Activated T-helper 1 cell treated with anti-CD3 and anti-CD28 coated beads, Interleukin-2, amount 50 U/mL, for 16 hours (primary cell): ENCODE measurements at regions not wholly inside any gene's neighbourhood (a gene's known extent, or its start where the extent isn't known, plus 50 kb on each side); places are given as distances from the start of the nearest gene placed in this dataset.

ENCODE experiments used
- DNase-seq, 2 donors: peaks; one replicate each; pipeline ENCODE4 v3.0.0-alpha.2; 2020; ENCODE audit warnings: low read depth in 1 of 2, low spot score in 1 of 2

DNA sequence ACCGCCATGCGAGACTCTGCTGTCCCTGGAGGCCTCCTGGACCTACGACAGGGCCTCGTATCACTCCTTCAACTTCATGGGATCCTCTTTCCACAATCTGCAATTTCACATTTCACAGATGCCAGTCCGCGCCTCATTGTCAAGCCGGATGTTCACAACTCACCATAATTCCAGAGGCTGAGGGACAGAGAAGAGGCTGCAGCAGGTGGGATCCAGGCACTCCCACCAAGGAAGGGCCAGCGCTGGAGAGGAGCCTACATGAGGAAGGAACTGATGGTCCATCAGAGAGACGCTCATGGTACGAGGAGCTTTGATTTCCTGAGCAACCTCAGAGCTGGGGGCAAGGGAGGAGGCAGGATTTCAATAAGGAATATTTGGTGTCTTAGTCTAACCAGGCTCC lies 495.0 kb downstream of the BRD1 start:
- no peak for DNase-seq

DNA sequence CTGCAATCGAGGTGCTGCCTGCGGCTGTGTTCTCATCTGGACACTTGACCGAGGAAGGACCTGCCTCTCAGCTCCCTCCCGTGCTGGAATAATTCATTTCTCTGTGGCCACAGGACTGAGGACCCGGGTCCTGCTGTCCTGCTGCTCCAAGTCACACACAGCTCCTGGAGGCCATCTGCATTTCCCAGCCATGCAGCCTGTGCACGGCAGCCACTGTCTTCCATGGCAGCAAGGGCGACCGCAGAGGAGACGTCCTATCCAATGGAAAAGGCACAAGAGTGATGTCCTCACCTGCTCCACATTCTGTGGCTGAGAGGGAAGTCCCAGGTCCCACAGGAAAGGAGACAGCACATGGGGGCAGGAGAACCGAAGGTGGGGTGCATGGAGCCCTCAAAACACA lies 495.8 kb downstream of the BRD1 start:
- DNase-seq: no peak

GRCh38 chr22:49331223-49331815 lies 496.4 kb downstream of the BRD1 start:
- DNase-seq: no peak

- DNase-seq: no peak
These were observed 497.1 kb downstream of the BRD1 start for GRCh38 chr22:49330421-49331222.

GRCh38 chr22:49329636-49330035 lies 498.0 kb downstream of the BRD1 start:
- no peak for DNase-seq

- no peak for DNase-seq
These were observed 498.9 kb downstream of the BRD1 start for GRCh38 chr22:49328630-49329405.

- no peak for DNase-seq
These were observed 499.6 kb downstream of the BRD1 start for GRCh38 chr22:49328118-49328475.

GRCh38 chr22:49327411-49328117 lies 500.1 kb downstream of the BRD1 start:
- DNase-seq: no peak

DNA sequence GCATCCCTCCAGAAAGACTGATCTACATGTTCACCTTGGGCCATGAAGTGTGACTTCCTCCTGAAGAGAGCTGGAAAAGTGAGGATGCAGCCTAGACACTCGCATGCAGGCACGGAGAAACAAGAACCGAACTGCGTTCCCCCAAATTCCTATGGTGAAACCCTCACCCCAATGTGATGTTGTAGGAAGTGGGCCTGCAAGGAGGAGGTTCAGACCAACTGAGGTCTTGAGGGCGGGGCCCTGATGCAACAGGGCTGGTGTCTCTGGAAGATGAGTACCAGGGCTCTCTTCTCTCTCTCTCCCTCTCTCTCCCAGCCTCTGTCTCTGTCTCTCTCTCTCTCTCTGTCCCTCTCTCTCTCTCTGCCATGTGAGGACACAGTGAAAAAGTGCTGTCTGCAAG lies 501.1 kb downstream of the BRD1 start:
- DNase-seq: no peak

- no peak for DNase-seq
These were observed 501.9 kb downstream of the BRD1 start for GRCh38 chr22:49325531-49326395.

GRCh38 chr22:49324527-49325491 lies 502.9 kb downstream of the BRD1 start:
- DNase-seq: no peak

DNA sequence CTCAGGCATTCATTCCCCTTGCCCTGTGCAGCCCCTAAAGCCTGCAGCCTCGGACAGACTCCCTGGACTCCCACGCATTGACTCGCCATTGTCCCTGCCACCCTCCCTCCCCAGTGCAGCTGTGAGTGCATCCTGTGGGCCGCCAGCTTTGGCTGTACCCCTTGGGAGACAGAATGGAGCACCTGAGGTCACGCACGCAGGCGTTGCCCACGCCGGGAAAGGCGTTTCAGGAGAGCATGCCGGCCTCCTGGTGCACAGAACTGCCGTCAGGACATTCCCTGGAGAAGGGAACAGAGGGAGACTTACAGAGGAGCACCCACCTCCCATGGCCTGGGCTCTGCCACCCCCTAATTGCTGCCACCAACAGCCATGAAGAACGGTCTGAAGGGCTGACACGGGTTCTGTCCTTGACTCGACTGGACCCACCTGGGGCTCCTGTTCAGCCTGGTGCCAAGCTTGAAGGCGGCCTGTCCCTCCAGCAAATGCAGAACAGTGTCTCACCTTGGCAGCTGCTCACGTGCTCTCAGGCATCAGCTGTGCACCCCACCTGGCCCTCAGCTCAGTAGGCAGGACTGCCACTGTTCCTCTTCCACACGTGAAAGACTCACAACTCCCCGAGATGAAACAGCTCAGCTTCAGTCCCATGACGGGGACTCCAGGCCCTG lies 503.8 kb downstream of the BRD1 start:
- DNase-seq: no peak

DNA sequence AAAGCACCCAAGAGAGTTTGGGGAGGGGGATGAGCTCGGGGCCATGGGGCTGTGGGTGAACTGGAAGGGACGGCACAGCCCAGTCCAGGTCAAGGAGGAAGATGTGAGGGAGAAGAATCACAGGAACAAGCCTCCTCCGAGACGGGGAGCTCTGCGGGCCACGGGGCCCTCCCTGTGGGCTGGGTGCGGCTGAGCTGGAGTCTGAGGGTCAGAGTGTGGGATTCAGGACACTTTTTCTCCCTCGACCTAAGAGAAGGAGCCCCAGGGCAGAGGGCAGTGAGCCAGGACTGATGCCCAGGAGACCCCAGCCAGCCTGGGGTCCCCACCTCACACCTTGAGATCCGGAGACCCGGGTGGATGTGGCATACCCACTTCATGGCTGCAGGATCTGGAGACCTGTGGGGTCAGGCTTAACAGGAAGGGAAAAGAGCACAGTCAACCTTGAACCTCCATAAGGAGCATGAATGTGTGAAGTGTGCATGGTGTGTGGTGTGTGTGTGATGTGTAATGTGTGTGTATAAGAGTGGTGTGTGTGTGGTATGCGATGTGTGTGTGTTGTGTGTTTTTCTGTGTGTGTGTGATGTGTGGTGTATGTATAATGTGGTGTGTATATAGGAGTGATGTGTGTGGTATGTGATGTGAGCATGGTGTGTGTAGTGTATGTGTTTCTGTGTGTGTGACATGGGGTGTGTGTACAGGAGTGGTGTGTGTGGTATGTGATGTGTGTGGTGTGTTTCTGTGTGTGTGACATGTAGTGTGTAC lies 504.6 kb downstream of the BRD1 start:
- DNase-seq: no peak

DNA sequence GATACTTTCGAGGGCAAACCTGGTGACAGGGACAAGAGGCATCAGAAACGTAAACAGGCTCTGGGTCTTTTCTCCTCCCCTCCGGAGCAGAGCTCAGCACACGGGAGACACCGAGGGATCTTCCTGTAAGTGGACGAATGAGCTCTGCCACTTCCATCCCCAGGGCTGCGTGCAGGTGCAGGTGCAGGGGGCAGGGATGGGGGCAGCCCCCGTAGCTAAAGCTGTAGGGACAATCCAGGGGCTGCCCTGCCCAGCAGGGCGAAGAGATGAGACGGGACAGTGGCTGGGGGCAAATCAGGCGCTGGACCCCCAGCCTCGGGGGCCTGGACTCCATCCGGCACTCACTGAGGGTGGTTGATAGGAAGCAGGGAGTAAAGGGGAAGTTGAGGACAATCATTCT lies 505.4 kb downstream of the BRD1 start:
- DNase-seq: no peak

- no peak for DNase-seq
These were observed 506.1 kb downstream of the BRD1 start for GRCh38 chr22:49321477-49322055.

- DNase-seq: no peak
These were observed 506.8 kb downstream of the BRD1 start for GRCh38 chr22:49320714-49321476.

DNA sequence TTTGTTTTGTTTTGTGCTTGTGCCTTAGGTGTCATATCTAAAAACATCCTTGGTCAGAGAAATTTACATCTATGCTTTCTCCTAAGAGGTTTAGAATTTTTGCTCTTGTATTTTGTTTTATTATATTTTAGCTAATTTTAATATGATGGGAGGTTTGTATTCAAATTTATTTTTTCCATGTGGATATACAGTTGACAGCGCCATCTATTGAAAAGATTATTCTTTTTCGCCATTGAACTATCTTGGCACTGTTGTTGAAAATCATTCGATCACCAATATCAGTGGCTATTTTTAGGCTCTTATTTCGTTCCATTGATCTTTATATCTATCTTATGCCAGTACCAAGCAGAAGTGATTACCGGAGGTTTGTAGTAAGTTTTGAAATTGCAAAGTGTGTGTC lies 510.3 kb downstream of the BRD1 start:
- DNase-seq: no peak
